Chondrocyte (in vitro differentiated cells): ENCODE measurements at regions not wholly inside any gene's neighbourhood (a gene's known extent, or its start where the extent isn't known, plus 50 kb on each side); places are given as distances from the start of the nearest gene placed in this dataset.

Source experiments
- DNase-seq: peaks from one replicate; pipeline ENCODE4 v3.0.0; 2021; ENCODE audit warnings: mixed read lengths, low spot score
- H3K27ac Mint-ChIP-seq: one replicate; pipeline ENCODE4 v1.8.0; 2021; ENCODE audit warnings: mild to moderate bottlenecking, moderate library complexity, mixed read lengths; ENCODE audit not compliant: unreplicated experiment
- H3K27me3 Mint-ChIP-seq: 2 replicates; pipeline ENCODE4 v1.8.0; 2021; ENCODE audit warnings: low read depth, mixed read lengths
- H3K36me3 Mint-ChIP-seq: 2 replicates; pipeline ENCODE4 v1.8.0; 2021; ENCODE audit warnings: low read depth, mixed read lengths
- H3K4me1 Mint-ChIP-seq: 2 replicates; pipeline ENCODE4 v1.8.0; 2021; ENCODE audit warnings: low read depth, mild to moderate bottlenecking, mixed read lengths
- H3K4me3 Mint-ChIP-seq: one replicate; pipeline ENCODE4 v1.8.0; 2021; ENCODE audit warnings: mild to moderate bottlenecking, moderate library complexity, mixed read lengths; ENCODE audit not compliant: unreplicated experiment
- H3K9me3 Mint-ChIP-seq: 2 replicates; pipeline ENCODE4 v1.8.0; 2021; ENCODE audit warnings: low read depth, mixed read lengths
- CTCF ChIP-seq: fragments of 200-600 bp; sonication (generic); IDR thresholded peaks from 2 replicates; pipeline ENCODE4 v1.5.0; 2021; ENCODE audit warnings: antibody characterized with exemption, mild to moderate bottlenecking, moderate library complexity

GRCh38 chr11:15318814-15319213 is 204.1 kb downstream of the INSC start:
- Mint-ChIP-seq H3K36me3 (no peaks in the 10 kb centered on the region), H3K27ac (no peak overlapping the region), H3K4me1 (no peaks in the 10 kb centered on the region), H3K9me3 (peaks cover 5% of the 10 kb centered on the region), H3K4me3 (no peak overlapping the region), H3K27me3 (peaks cover 7% of the 10 kb centered on the region)
- no peak for DNase-seq
- TF ChIP-seq CTCF: no peak

- H3K9me3 Mint-ChIP-seq: no peaks in the 10 kb centered on the region
- no peaks in the 10 kb centered on the region for H3K4me1 Mint-ChIP-seq
- no peaks in the 10 kb centered on the region for H3K36me3 Mint-ChIP-seq
- no peak for DNase-seq
- peaks cover 19% of the 10 kb centered on the region for H3K27me3 Mint-ChIP-seq
- no peak overlapping the region for H3K27ac Mint-ChIP-seq
- no peak overlapping the region for H3K4me3 Mint-ChIP-seq
- TF ChIP-seq CTCF: no peak
Measured at GRCh38 chr11:15326520-15326919, 211.8 kb downstream of the INSC start.

- Mint-ChIP-seq H3K27ac (no peak overlapping the region), H3K9me3 (no peaks in the 10 kb centered on the region), H3K4me3 (no peak overlapping the region), H3K4me1 (no peaks in the 10 kb centered on the region), H3K36me3 (no peaks in the 10 kb centered on the region), H3K27me3 (peaks cover 15% of the 10 kb centered on the region)
- DNase-seq: no peak
- TF ChIP-seq CTCF: peak; percentile 86
Measured at GRCh38 chr11:15327786-15328231, 213.1 kb downstream of the INSC start.

- no peak for TF ChIP-seq CTCF
- Mint-ChIP-seq H3K36me3 (peaks cover 1% of the 10 kb centered on the region), H3K4me1 (no peaks in the 10 kb centered on the region), H3K27me3 (peaks cover 23% of the 10 kb centered on the region), H3K9me3 (peaks cover 5% of the 10 kb centered on the region), H3K4me3 (no peak overlapping the region), H3K27ac (no peak overlapping the region)
- no peak for DNase-seq
Measured at GRCh38 chr11:15333407-15333806, 218.7 kb downstream of the INSC start.

- Mint-ChIP-seq H3K9me3 (peaks cover 15% of the 10 kb centered on the region), H3K4me3 (no peak overlapping the region), H3K27ac (no peak overlapping the region), H3K27me3 (peaks cover 23% of the 10 kb centered on the region), H3K36me3 (peaks cover 6% of the 10 kb centered on the region), H3K4me1 (no peaks in the 10 kb centered on the region)
- TF ChIP-seq CTCF: no peak
- DNase-seq: no peak
Measured at GRCh38 chr11:15334766-15335165, 220.0 kb downstream of the INSC start.
